ENCODE measurements at regions not wholly inside any gene's neighbourhood (a gene's known extent, or its start where the extent isn't known, plus 50 kb on each side); places are given as distances from the start of the nearest gene placed in this dataset.

DNA sequence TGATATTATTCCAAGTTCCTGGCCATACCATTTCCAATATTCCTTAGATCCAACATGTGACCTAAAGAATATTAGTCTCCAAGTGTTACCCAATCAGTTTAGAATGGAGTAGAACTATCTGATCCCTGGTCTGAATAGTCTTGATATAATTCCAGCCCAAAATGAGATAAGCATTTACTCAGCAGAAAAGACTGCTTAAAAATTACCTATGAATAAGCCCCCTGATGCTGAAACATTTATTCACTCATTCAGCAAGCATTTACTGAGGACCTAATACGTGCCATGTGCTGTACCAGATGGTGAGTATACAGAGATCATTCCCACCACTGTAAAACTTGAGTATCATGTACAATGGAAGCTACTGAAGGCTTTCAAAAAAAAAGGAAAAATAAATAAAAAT, 157.0 kb downstream of the FAM114A2 start:
- H3K27me3 Mint-ChIP-seq (ENCODE audit: insufficient read depth, unreplicated experiment) = peaks cover 15% of the 10 kb centered on the region

DNA sequence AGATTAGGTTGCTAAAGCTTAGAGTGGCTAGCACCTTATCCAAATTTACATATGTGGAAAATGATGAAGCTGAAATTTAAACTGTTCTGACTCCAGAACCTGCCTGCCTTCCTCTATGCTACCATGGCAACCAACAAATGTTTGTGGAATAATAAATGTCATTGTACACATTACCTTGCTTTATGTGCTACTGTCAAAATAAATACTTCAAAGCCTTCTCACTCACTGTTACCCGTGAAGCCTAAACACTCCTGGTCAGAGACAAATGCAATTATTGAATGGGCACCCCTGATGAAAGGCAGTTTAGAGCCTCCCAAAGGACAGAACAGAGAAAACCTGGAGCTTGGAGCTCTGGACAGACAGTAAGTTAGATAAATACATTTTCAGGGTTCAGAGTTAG, 158.6 kb downstream of the FAM114A2 start:
- no peak overlapping the region for H3K4me3 ChIP-seq (ENCODE audit: low read depth, low read length)
- H3K4me3 Mint-ChIP-seq (ENCODE audit: unreplicated experiment) = no peak overlapping the region
- intact Hi-C loops (cut with micrococcal nuclease; ENCODE audit: unreplicated experiment) = no loop called here
- H3K4me1 ChIP-seq = no peaks in the 10 kb centered on the region
- no peaks in the 10 kb centered on the region for H3K9me3 Mint-ChIP-seq (ENCODE audit: unreplicated experiment)
- no peaks in the 10 kb centered on the region for H3K36me3 ChIP-seq (ENCODE audit: control insufficient read depth, insufficient read depth, low read length)
- DNase-seq = no peak
- no peaks in the 10 kb centered on the region for H3K27me3 ChIP-seq (replicated peaks; ENCODE audit: control insufficient read depth, insufficient read depth, low read length)
- no peaks in the 10 kb centered on the region for H3K9me3 ChIP-seq
- BruUV-seq (replicated peaks) = no TSS peak
- ChIA-PET POLR2A (no interaction called here), CTCF (no interaction called here)
- H3K36me3 Mint-ChIP-seq (ENCODE audit: insufficient read depth, unreplicated experiment) = no peaks in the 10 kb centered on the region
- peaks cover 12% of the 10 kb centered on the region for H3K27me3 Mint-ChIP-seq (ENCODE audit: insufficient read depth, unreplicated experiment)
- H3K4me1 Mint-ChIP-seq (ENCODE audit: low read depth, unreplicated experiment) = no peaks in the 10 kb centered on the region
- TF ChIP-seq, protein P1, sequence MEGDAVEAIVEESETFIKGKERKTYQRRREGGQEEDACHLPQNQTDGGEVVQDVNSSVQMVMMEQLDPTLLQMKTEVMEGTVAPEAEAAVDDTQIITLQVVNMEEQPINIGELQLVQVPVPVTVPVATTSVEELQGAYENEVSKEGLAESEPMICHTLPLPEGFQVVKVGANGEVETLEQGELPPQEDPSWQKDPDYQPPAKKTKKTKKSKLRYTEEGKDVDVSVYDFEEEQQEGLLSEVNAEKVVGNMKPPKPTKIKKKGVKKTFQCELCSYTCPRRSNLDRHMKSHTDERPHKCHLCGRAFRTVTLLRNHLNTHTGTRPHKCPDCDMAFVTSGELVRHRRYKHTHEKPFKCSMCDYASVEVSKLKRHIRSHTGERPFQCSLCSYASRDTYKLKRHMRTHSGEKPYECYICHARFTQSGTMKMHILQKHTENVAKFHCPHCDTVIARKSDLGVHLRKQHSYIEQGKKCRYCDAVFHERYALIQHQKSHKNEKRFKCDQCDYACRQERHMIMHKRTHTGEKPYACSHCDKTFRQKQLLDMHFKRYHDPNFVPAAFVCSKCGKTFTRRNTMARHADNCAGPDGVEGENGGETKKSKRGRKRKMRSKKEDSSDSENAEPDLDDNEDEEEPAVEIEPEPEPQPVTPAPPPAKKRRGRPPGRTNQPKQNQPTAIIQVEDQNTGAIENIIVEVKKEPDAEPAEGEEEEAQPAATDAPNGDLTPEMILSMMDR (IDR thresholded peaks at IDR 0.05; ENCODE audit: insufficient read depth in 1 of 2, low read depth in 1 of 2, low read length in 1 of 2, severe bottlenecking in 1 of 2, unreplicated experiment in 1 of 2) = no peak
- H3K27ac Mint-ChIP-seq (ENCODE audit: unreplicated experiment) = no peak overlapping the region

More for the DNA sequence above, 157.0 kb downstream of the FAM114A2 start:
- Histone ChIP-seq H3K4me1 (no peaks in the 10 kb centered on the region), H3K27me3 (replicated peaks; ENCODE audit: control insufficient read depth, insufficient read depth, low read length) (no peaks in the 10 kb centered on the region), H3K36me3 (ENCODE audit: control insufficient read depth, insufficient read depth, low read length) (no peaks in the 10 kb centered on the region), H3K9me3 (no peaks in the 10 kb centered on the region), H3K4me3 (ENCODE audit: low read depth, low read length) (no peak overlapping the region)
- Mint-ChIP-seq H3K4me3 (ENCODE audit: unreplicated experiment) (no peak overlapping the region), H3K4me1 (ENCODE audit: low read depth, unreplicated experiment) (no peaks in the 10 kb centered on the region), H3K9me3 (ENCODE audit: unreplicated experiment) (no peaks in the 10 kb centered on the region), H3K36me3 (ENCODE audit: insufficient read depth, unreplicated experiment) (no peaks in the 10 kb centered on the region), H3K27ac (ENCODE audit: unreplicated experiment) (no peak overlapping the region)
- TF ChIP-seq, protein P1 (IDR thresholded peaks at IDR 0.05; ENCODE audit: insufficient read depth in 1 of 2, low read depth in 1 of 2, low read length in 1 of 2, severe bottlenecking in 1 of 2, unreplicated experiment in 1 of 2) = no peak
- DNase-seq = no peak
- ChIA-PET CTCF (no interaction called here), POLR2A (no interaction called here)
- no TSS peak for BruUV-seq (replicated peaks)
- intact Hi-C loops (cut with micrococcal nuclease; ENCODE audit: unreplicated experiment) = no loop called here

DNA sequence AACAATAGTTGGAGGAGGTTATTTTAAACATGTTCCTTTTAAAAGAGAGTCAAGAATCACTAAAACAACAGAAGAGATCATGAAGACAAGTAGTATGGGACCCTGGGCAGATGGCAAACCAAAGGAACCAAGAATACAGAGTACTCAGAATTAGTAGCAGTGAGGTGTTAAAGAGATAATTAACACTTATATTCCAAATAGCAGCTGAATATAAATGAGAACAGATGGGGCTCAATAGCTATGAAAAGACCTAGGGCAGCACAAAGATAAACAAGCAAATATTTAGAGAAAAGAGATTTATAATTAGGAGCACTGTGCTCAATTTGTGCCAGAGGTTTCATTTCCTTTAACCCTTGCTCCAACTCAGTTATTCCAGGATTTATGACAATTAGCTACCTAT, 159.1 kb downstream of the FAM114A2 start:
- no peak for DNase-seq
- peaks cover 12% of the 10 kb centered on the region for H3K27me3 Mint-ChIP-seq (ENCODE audit: insufficient read depth, unreplicated experiment)
- no peaks in the 10 kb centered on the region for H3K27me3 ChIP-seq (replicated peaks; ENCODE audit: control insufficient read depth, insufficient read depth, low read length)
- H3K9me3 Mint-ChIP-seq (ENCODE audit: unreplicated experiment) = no peaks in the 10 kb centered on the region
- H3K27ac Mint-ChIP-seq (ENCODE audit: unreplicated experiment) = no peak overlapping the region
- intact Hi-C loops (cut with micrococcal nuclease; ENCODE audit: unreplicated experiment) = no loop called here
- ChIA-PET POLR2A (no interaction called here), CTCF (no interaction called here)
- no peak overlapping the region for H3K4me3 Mint-ChIP-seq (ENCODE audit: unreplicated experiment)
- no peaks in the 10 kb centered on the region for H3K36me3 Mint-ChIP-seq (ENCODE audit: insufficient read depth, unreplicated experiment)
- no peaks in the 10 kb centered on the region for H3K9me3 ChIP-seq
- H3K4me1 ChIP-seq = no peaks in the 10 kb centered on the region
- no peaks in the 10 kb centered on the region for H3K36me3 ChIP-seq (ENCODE audit: control insufficient read depth, insufficient read depth, low read length)
- no peaks in the 10 kb centered on the region for H3K4me1 Mint-ChIP-seq (ENCODE audit: low read depth, unreplicated experiment)
- TF ChIP-seq, protein P1 (IDR thresholded peaks at IDR 0.05; ENCODE audit: insufficient read depth in 1 of 2, low read depth in 1 of 2, low read length in 1 of 2, severe bottlenecking in 1 of 2, unreplicated experiment in 1 of 2) = no peak
- no TSS peak for BruUV-seq (replicated peaks)
- no peak overlapping the region for H3K4me3 ChIP-seq (ENCODE audit: low read depth, low read length)

Measured in Caco-2 (cell line).